Transverse colon (tissue), 4 donors: ENCODE measurements at regions not wholly inside any gene's neighbourhood (a gene's known extent, or its start where the extent isn't known, plus 50 kb on each side); places are given as distances from the start of the nearest gene placed in this dataset.

Experiments
- POLR2AphosphoS5 ChIP-seq, 3 donors: sonication (generic); formaldehyde crosslinking; IDR thresholded peaks; one replicate each; pipeline ENCODE4 v1.6.1; 2016; ENCODE audit warnings: antibody characterized with exemption in 3 of 3
- TF ChIP-seq, protein P1 (sequence below), 5 experiments: fragments of 200-600 bp in 3 of 5; fragments of 450-650 bp in 2 of 5; sonication (generic) in 3 of 5; IDR thresholded peaks; 1 replicate in 2 of 5; 2 replicates in 3 of 5; pipeline ENCODE4 v1.5.1; 2016 to 2017; ENCODE audit warnings: antibody characterized with exemption in 5 of 5, inconsistent platforms in 3 of 5, mild to moderate bottlenecking in 2 of 5, moderate library complexity in 1 of 5

- no peak for TF ChIP-seq POLR2AphosphoS5 (IDR thresholded peaks at IDR 0.05)
- TF ChIP-seq, protein P1, sequence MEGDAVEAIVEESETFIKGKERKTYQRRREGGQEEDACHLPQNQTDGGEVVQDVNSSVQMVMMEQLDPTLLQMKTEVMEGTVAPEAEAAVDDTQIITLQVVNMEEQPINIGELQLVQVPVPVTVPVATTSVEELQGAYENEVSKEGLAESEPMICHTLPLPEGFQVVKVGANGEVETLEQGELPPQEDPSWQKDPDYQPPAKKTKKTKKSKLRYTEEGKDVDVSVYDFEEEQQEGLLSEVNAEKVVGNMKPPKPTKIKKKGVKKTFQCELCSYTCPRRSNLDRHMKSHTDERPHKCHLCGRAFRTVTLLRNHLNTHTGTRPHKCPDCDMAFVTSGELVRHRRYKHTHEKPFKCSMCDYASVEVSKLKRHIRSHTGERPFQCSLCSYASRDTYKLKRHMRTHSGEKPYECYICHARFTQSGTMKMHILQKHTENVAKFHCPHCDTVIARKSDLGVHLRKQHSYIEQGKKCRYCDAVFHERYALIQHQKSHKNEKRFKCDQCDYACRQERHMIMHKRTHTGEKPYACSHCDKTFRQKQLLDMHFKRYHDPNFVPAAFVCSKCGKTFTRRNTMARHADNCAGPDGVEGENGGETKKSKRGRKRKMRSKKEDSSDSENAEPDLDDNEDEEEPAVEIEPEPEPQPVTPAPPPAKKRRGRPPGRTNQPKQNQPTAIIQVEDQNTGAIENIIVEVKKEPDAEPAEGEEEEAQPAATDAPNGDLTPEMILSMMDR (IDR thresholded peaks at IDR 0.05) = no peak
These were observed 898.8 kb downstream of the C4orf33 start for GRCh38 chr4:129994715-129995114.
